NCI-H2171 (cell line): ENCODE measurements at regions not wholly inside any gene's neighbourhood (a gene's known extent, or its start where the extent isn't known, plus 50 kb on each side); places are given as distances from the start of the nearest gene placed in this dataset.

Experiments used
- DNase-seq: peaks from one replicate; lab custom pipeline; 2025; lab: John Stamatoyannopoulos, UW

DNA sequence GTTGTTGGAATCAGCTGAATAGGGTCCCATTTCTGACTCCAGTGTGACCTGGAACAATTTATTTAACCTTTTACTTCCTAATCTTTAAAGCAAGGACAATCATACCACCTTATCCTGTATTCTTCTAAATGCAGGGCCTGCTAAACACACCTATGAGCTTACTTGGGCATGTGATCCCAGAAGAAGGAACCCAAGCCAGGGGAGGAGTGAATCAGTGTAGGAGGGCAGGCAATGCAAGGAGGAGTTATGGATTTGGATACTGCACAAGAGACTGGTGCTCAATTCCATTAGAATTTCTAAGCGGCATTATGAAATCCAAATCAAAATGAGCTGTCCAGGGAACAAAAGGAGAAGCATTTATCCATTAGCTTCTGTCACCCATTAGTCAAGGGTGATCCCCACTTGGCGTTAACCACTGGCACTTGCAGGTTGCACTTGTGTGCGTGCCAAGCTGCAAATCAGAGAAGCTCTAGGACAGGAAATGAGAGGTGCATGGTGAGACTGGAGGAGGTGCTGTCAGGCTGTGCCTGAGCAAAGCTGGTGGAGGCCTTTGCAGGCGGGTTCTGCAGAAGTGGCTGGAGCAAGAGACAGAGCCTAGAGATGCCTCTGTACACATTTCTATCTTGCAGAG, 297.2 kb upstream of the PLXNA2 start:
- DNase-seq: no peak

GRCh38 chr1:208542309-208542708, 298.1 kb upstream of the PLXNA2 start:
- no peak for DNase-seq

- no peak for DNase-seq
Measured at GRCh38 chr1:208544053-208544452, 299.9 kb upstream of the PLXNA2 start.

DNA sequence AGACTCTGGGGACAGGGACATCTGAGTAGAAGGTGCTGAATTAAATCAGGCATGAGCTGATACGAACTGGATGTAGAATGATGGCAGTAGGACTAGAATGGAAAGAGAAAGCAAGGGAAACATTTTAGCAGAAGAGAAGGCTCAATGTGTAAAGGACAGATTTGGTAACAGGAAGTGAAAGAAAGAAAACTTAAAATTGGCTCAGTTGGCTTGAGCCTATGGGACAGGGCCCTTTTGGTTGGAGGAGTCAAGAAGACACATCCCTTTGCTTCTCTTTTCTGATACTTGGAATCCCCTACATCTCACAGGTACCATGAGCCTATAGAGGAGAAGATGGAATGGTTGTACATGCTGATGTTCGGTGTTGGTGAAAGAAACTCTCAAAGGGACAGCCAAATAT, 300.6 kb upstream of the PLXNA2 start:
- DNase-seq: no peak

- DNase-seq: no peak
Measured at GRCh38 chr1:208551024-208551423, 306.8 kb upstream of the PLXNA2 start.

DNA sequence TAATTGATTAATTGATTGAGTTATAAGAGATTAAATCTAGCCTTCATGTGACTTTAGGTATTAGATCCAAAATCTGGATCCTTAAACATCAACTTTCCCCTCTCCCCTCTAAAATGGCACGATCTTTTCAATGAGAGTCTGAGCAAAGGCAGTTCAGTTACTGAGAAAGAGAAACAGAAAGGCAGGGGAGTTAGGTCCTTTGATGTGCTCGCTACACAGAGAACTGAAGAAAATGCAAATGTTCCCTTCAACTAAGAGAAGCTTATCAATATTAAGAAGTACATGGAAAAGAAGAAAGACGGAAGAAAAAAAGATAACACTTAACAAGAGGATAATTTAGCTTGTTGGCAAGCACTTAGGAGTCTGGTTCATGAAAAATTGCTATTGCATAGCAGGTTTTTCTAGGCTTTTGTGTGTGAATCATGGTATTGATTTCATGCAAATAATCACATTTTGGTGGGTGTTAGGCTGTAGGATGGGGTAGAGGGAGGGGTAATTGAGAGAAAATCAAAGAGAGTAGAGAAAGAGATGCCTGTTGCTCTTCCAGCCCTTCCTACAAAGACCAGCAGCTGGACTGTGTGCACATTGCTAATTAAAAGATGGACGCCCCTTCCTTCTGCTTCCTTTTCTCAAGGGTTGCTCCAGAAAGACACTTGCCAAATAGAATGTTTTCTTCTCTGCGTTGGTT, 307.6 kb upstream of the PLXNA2 start:
- no peak for DNase-seq

GRCh38 chr1:208552928-208553327, 308.7 kb upstream of the PLXNA2 start:
- DNase-seq: no peak

GRCh38 chr1:208556461-208556860, 312.3 kb upstream of the PLXNA2 start:
- no peak for DNase-seq

DNA sequence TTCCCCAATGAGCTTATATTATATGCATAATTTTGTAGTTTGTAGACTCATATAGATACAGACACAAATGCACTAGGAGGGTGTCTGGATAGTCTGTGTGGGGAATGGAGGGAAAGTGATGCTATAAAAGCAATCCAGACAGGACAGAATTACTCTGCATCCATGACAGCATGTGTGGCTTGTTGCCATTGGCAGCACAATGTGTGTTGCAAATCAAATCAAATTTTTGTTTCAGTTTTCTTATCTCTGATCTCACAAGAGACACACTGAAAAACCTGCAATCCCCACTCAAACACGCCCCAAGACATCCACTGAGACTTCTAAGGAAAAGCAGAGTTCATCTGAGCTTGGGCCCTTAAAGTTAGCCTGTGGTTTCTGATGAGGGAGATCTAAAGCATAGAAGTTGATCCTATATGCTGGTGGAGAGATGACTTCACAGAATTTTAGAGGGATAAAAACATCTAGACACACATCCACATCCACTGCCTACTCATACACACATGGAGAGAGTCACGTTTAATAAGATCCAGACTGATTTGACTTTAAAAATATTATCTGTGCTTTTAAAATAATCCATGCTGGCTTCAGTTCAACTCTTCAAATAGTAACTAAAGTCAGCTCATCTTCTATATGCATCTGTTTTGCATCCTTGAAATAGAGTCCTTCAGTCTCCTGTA, 313.0 kb upstream of the PLXNA2 start:
- no peak for DNase-seq

DNA sequence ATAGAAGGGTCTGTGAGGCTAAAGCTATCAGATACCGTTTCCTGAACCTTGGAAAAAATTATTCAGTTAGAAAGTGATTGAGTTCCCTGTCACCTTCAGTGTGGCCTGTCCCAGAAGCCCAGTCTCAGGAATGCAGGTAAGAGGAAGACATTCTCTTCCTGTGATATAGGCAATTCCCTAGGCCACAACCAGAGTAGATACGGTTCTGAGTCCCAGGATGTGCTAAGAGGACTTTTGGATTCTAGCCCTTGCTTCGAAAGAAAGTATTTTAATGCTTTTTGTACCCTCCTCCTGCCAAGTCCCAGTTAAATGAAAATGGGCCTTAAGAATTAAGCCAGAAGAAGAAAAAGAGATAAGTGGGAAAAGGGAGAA, 313.5 kb upstream of the PLXNA2 start:
- DNase-seq: no peak

GRCh38 chr1:208559597-208560329, 315.6 kb upstream of the PLXNA2 start:
- no peak for DNase-seq

- DNase-seq: no peak
Measured at GRCh38 chr1:208562151-208562960, 318.2 kb upstream of the PLXNA2 start.

DNA sequence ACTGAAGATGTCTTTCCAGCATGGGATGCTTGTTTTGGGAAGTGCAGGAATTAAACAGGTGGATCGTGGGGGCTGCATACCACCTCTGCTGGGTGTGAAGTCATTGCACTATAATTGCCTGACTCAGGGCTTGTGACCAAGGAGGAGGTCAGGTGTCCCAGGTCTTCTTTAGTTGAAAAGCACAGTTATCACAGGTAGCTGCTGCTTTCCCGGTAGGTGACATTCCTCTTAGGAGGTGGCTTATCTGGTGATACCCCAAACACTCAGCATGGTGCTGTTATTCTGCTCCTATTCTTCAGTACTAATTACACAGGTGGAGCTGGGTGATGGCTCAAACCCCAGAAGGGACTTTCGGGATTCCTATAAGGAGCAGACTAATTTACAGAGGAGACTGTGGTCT, 320.3 kb upstream of the PLXNA2 start:
- no peak for DNase-seq

DNA sequence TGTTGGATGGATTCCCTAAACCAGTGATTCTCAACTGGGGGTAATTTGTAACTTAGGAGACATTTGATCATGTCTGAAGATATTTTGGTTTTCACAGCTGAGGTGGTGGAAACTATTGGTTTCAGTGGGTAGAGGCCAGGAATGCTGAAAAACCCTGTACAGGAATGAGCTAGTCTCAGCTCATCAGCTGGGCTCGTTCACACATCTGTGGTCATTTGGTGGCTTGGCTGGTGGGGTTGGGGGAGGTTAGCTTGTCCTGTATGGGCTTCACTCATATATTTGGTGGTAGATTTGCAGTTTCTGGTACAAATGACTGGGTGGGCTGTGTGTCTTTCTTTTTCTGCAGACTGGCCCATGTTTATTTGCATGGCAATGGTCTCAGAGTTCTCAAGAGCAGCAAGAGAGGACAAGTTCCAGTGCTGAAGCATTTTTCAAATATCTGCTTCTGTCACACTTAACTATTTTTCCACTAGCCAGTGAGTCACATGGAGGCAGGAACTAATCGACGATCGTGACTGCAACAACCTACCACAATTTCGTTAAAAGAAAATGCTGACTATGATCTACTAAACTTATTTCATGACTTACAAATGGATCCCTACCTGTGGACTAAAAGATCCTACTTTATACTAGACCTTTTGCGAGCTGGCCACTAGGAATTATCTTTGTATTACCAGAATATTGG, 321.7 kb upstream of the PLXNA2 start:
- no peak for DNase-seq

GRCh38 chr1:208569181-208569580, 325.0 kb upstream of the PLXNA2 start:
- no peak for DNase-seq

DNA sequence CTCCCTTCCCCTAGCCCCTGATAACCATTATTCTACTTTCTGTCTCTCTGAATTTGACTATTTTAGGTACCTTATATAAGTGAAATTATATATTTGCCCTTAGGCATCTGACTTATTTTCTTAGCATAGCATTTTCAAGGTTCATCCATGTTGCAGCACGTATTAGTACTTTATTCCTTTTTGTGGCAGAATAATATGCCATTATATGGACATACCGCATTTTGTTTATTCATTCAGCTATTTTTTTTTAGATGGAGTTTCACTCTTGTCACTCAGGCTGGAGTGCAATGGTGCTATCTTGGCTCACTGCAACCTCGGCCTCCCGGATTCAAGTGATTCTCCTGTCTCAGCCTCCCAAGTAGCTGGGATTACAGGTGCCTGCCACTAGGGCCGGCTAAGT, 326.2 kb upstream of the PLXNA2 start:
- no peak for DNase-seq

- no peak for DNase-seq
Measured at GRCh38 chr1:208576425-208576824, 332.2 kb upstream of the PLXNA2 start.

- no peak for DNase-seq
Measured at GRCh38 chr1:208577381-208577905, 333.3 kb upstream of the PLXNA2 start.

- no peak for DNase-seq
Measured at GRCh38 chr1:208581209-208581608, 337.0 kb upstream of the PLXNA2 start.

- no peak for DNase-seq
Measured at GRCh38 chr1:208581667-208582066, 337.5 kb upstream of the PLXNA2 start.

- no peak for DNase-seq
Measured at GRCh38 chr1:208584167-208584755, 340.1 kb upstream of the PLXNA2 start.
